Vagina (tissue), 2 donors: ENCODE measurements at regions not wholly inside any gene's neighbourhood (a gene's known extent, or its start where the extent isn't known, plus 50 kb on each side); places are given as distances from the start of the nearest gene placed in this dataset.
A peak's percentile ranks its signal among the peaks of the same experiment; 100 is the strongest.

ENCODE experiments used
- CTCF ChIP-seq, 3 experiments: fragments of 450-650 bp in 2 of 3; fragments of 200-600 bp in 1 of 3; sonication (generic) in 1 of 3; IDR thresholded peaks; one replicate each; pipeline ENCODE4 v1.5.1; 2017 to 2019; ENCODE audit warnings: antibody characterized with exemption in 3 of 3, mild to moderate bottlenecking in 2 of 3, moderate library complexity in 2 of 3
- POLR2A ChIP-seq, 2 donors: fragments of 450-650 bp; IDR thresholded peaks; one replicate each; pipeline ENCODE4 v1.6.1; 2017; ENCODE audit warnings: antibody characterized with exemption in 2 of 2, mild to moderate bottlenecking in 2 of 2, moderate library complexity in 2 of 2
- POLR2AphosphoS5 ChIP-seq, 2 donors: sonication (generic); formaldehyde crosslinking; IDR thresholded peaks; one replicate each; pipeline ENCODE4 v1.9.0; 2017; ENCODE audit warnings: antibody characterized with exemption in 2 of 2, mild to moderate bottlenecking in 2 of 2, low read depth in 1 of 2; ENCODE audit not compliant: insufficient read depth in 1 of 2

GRCh38 chr4:71186566-71187403 is 152.0 kb upstream of the SLC4A4 start:
- TF ChIP-seq POLR2A (IDR thresholded peaks at IDR 0.05) (no peak), CTCF (IDR thresholded peaks at IDR 0.05) (no peak), POLR2AphosphoS5 (IDR thresholded peaks at IDR 0.05; ENCODE audit: insufficient read depth in 1 of 2, low read depth in 1 of 2) (peak in 1 of 2 donors; percentile 44)
